ENCODE measurements at regions not wholly inside any gene's neighbourhood (a gene's known extent, or its start where the extent isn't known, plus 50 kb on each side); places are given as distances from the start of the nearest gene placed in this dataset.

DNA sequence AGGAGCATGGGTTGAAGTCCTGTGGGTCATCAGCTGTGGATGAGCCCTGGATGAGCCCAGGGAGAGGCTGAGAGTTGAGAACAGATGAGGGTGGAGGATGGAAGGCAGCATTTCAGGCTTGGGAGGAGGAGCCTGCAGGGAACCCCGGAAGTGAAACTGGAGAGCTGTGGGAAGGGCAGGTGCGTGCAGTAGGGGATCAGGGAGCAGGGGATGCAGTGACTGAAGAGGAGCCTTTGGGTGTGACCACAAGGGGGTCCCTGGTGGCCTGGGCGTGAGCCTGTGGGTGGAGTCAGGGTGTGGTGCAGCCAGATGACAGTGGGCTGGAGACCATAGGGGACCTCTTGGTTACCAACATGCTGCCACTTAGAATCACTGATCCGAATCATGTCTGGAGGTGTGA is 115.5 kb downstream of the PAPOLA start:
- DNase-seq: no peak

DNA sequence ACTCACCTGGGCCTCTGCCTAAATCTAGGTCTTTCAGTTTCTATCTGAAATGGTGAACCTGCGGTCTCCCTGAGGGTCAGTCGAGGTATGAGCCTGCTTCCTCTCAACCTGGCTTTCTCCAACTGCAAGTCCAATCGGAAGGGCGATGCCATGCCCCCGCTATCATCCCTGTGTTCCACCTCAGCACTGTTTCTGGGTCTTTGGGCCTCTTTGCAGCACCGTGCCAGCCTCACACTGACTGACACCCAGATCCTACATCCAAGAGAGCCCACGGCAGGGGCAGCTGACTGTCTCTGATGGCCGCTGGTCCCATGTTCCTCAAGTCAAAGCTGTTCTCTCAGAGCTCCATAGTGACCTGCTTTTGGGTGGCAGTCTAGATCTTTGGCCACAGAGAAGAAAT is 120.7 kb downstream of the PAPOLA start:
- no peak for DNase-seq

DNA sequence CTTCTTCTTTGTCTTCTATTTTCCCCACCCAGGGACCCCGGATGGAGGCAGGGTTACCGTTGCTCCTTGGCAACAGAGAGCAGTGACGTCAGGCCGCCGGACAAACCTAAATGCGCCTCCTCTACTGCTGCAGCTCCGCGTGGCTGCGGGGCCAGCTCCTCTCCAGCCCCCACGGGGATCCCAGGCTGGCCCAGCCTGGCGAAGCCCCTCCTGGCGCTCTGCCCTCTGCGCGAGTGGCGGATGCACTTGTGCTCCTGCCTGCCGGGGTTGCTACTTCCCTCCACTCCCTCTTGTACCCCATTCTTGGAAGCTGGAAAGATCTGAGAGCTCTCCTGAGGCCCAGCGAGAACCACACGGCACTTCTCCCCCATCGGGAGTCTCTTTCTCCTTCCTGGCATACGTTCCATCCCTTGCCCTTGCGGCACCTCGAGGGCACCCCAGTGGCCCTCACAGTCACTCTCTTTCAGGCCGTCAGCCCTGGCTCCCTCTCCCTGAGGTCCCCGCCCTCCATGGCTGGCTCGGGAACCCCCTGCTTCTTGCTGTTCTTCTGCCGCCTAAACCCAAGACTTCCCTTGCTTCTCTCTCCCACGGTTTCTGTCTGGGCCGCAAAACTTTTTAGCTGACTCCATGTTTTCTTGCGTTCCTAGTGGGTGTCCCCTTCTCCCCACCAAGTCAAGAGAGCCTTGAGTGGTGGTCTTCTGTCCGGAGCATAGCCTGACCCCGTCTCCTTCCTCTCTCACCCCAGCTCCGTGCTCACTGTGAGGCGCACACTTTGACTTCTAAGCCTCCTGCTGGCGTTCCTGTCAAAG is 121.7 kb downstream of the PAPOLA start:
- no peak for DNase-seq

DNA sequence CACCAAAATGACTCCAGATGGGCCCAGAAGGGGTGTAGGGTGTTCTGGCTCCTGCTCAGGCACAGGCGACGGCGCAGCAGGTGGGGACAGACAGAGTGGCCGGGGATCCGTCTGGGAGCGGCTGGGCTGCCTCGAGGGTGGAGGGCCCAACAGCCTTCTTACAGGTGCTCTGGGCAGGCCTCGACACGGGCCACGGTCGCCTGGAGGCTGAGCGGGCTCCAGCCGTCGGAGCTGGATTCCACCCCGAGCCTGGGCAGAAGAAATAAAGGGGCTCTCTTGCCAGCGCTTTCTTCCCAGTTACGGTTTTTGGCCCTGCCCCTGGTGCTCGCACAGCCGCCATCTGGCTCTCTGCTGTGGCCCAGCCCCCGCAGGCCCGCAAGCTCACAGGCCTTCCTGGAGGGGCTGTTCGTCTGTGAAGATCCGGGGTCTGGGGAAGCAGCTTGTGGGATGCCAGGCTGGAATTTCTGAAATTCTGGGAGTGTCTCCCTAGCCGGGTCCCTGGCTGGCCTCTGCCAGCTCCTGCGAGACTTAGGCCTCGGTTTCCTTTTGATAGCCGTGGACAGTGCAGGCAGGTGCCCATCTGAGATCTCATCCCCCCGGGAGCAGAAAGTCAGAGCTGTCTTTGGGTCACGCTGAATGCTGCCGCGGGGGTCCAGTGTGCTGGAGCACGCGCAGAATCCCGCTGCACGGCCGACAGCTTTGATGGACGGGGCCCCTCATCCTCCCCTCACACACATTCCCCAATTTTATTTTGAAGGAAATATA is 122.7 kb downstream of the PAPOLA start:
- DNase-seq: no peak

DNA sequence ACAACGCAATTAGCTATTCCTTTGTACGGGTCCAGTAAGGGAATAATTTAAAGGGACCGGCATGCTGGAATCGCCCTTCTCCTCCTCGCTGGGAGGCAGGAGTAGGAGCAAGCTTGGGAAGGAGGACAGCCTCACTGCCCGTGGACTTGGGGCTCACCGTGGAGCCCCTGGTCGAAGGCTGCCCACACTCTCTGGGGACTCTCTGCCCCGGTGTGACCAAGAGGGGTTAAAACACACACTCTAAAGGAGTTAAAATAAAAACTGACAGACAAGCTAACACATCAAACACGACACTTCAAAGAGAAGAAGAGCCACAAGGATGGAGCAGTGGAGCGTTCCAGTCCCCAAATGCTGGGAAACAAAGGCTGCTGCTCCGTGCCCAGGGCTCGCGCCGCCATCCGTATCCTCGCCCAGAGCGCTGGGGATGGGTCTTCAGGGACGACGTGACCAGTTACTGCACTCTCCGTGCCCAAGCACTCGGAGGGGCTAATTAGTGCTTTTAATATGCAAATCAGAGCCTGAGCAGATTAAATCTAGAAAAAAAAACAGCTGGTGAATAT is 123.3 kb downstream of the PAPOLA start:
- no peak for DNase-seq

DNA sequence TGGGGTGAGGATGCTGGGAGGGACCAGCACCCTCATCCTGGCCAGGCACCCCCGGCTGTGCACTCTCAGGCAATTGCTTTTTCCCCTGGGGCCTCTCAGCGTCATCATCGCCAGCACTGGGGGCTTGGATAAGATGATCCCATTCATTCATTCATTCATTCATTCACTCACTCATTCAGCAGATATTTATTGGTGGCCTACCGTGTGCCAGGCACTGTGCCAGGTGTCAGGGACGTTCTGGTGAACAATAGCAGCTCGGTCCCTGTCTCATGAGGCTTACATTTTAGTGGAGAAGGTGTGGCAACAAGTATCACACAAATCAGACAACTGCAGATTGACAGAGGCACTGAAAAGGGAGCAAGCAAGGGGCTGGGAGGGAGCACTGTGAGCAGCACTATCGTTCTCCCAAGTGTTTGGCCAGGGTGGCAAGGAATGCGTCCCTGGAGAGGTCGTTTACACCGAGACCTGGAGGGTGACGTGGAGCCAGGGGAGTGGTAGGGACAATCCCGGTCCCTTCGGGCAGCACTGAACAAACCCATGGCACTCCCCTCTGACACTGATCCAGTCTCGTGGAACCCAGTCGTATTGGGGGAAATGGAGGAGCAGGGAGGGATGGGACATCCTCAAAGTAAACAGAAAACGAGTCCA is 124.1 kb downstream of the PAPOLA start:
- no peak for DNase-seq

DNA sequence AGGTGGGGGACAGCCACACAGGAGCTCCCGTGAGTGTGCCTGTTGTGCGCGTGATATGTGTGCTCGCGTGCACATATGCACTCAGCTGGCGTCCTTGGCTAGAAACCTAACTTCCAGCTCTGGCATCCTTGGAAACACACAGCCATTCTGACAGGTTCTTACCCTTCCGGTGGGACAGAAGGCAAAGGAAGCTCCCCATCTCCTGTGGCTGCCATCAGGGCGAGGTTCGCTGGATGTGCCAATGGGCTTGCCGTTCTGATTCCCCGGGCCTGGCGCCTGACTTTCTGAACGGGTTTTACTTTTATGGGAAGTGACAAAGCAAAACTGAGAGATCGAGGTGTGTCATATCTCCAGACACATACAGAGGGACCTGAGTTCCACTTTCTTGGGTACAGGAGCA is 124.7 kb downstream of the PAPOLA start:
- no peak for DNase-seq

DNA sequence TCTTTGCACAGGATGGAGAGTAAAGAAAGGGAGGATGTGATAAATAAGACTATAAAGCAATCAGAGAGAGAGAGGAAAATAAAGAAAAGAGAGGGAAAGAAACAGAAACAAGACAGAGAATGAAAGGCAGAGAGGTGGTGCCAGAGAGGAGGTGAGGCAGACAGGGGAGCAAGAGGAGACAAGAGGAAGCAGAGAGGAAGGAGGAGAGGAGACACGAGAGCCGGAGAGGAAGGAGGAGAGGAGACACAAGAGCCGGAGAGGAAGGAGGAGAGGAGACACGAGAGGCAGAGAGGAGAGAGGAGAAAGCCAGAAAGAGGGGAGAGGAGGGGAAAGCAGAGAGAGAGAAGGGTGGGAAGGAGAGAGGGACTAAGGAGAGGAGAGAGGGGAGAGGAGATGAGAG is 125.2 kb downstream of the PAPOLA start:
- no peak for DNase-seq

DNA sequence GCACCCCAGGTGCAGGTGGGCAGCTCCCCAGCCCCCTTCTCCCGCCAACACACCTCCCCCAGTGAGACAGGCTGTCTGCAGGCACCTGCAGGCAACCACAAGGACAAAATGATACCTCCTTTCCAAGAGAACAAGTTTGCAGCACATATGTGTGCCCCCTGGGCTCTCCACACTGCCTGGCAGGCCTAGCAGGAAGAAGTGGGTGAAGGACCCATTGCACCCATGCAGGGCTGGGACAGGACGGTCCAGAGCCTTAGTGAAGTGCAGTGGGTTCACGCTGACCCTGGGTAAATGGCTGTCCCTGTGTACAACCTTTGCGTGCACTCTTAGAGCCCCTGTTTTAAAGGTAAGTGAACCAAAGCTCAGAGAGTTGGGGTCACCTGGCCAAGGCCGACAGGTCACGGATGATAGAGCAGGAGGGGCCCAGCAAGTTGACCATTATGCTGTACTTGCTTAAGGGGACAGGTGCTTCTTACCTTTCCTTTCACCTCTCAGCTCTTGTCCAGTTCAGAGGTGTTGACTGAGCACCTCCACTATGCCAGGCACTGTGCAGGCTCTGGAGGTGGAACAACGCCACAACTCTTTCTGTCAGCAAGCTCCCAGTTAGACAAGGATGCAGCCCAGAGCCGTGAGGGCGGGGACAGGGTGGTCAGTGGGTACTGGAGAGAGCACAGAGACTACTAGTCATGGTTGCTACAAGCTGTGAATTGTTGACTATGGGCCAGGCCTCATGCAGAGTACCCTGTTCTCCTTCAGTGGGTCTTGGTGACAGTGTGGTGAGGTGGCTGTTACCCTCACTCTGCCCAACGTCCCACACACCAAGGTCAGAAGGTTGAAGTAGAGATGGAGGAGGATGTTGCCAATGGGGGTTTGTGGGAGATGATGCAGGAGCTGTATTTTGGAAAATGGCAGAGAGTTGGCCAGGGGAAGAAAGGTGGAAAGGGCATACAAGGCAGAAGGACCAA is 125.9 kb downstream of the PAPOLA start:
- DNase-seq: no peak

DNA sequence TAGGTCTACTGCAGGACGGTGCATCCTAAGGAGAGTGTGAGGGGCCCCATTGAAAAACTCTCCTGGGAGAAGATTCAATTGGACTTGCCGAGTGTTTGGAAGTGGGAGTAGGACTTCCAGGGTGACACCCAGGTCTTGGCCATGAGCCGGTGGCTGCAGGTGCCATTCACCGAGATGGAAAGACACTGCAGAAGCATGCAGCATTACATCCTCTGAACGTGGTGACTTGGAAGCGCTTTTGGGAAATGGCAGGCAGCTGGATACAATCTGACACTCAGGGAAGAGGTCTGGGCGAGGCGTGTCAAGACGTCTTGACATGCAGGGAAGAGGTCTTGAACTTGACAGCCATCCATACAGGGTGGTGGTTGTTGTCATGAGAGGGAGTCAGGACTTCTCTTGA is 126.9 kb downstream of the PAPOLA start:
- no peak for DNase-seq

DNA sequence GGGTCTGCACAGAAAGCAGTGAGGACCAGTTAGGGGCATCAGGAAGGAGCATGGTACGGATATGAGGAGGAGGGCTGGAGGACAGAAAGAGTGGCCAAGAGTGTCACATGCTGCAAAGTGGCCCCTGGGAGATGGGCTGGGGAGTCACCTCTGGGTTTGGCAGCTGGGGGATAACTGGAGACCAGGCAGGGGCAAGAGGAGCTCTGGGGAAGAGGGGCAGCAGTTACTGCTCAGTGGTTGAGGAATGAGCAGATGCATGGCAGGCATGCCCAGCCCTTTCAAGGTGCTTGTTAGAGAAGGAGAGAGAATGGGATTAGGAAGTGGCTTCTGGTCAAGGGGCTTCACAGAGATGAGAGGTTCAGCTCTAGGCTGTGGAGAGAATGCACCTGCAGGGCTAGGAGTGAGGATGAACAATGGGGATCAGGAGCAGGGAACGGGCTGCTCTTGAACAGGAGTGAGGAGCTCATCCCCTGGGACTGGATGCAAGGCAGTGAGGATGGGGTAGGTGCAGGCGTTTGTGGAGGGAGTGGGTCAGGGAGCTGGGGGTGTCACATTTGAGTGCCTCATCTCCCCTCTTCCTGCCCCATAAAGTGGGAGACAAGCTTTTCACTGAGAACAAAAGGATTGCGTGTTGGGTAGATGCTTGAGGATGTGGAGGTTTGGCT is 127.5 kb downstream of the PAPOLA start:
- no peak for DNase-seq

DNA sequence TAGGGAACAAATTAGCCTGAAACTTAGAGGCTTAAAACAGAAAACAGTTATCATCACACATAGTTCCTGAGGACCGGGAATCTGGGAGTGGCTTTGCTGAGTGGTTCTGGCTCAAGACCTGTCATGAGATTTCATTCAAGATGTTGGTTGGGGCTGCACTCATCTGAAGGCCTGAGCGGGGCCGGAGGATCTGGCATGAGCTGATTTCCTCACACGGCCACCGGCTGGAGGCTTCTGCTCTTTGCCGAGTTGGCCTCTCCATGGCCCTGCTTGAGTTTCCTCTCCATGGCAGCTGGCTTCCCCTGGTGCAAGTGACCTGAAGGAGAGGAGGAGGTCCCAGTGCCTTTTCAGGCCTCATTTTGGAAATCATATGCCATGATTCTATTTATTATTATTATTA is 128.1 kb downstream of the PAPOLA start:
- DNase-seq: no peak

DNA sequence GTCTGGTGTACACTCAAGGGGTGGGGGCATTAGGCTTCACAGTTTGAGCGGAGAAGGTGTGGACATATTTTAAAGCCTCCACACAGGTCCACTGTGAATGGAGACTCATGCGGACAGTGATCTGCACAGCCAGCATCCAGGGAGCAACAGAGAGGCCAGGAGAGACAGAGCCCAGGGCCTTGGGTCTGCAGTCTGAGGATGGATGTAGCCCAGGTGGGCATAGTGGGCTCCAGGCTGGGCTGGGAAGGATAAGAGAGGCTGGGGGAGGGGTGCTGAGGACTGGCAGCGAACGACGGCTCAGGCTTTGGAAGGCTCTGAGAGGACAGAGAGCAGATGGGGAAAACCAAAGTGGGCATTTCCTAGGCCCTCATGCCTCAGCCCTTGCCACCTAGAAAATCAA is 128.8 kb downstream of the PAPOLA start:
- no peak for DNase-seq

DNA sequence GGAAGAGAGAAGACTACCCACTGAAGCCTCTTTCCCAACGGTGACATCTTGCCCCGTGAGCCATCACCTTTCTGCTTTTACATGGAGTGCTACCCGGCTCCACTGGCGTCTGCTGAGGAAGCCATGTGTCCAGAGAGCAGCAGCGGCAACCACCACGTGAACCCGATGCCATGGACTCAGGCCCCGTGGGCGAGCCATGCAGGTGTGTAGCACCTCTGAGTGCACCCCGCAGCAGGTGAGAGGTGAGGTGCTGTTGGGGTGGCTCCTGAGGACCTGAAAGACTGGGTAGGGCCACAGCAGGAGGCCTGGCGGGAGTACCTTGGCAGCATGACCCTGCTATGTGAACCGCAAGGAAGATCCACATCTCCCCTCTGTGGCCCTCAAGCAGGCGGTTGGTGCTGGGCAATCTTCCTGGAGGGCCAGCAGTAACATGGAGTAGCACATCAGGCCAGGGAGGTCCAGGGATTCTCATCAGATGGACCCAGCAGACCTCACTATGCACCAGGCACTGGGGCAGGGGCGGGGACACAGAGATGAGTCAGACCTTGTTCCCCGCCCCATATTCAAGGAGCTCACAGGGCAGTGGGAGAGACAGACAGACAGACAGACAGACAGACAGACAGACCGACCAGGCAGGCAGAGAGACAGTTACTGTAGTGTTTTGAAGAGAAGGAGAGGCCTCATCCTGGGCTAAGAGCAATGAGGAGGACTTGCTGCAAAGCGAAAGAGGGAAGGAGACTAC is 129.6 kb downstream of the PAPOLA start:
- DNase-seq: no peak

DNA sequence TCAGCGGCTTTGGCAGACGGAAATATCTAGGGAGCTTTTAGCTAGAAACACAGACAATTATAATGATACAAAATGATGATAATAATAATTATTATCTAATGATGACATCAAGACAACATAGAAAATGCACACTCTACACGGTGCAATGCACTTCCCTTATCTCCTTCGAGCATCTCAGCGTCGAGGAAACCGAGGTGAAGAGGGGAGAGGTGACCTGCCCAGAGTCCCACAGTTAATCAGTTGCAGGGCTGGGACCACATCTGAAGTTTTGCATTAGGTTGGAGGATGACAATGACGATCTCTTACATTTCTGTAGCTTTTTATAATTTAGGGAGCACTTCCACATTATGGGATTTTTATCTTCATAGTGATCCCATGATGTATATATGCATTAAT is 130.2 kb downstream of the PAPOLA start:
- no peak for DNase-seq

DNA sequence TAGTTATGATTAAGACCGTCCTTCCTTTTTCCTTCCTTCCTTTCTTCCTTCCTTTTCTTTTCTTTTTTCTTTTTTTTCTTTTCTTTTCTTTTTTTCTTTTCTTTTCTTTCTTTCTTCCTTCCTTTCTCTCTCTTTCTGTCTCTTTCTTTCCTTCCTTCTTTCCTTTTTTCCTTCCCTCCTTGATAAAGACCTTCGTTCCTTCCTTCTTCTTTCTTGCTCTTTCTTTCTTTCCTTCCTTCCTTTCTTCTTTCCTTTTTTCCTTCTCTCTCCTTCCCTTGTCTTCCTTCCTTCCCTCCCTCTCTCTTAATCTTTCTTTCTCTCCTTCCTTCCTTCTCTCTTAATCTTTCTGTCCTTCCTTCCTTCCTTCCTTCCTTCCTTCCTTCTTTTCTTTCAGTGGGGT is 130.9 kb downstream of the PAPOLA start:
- no peak for DNase-seq

DNA sequence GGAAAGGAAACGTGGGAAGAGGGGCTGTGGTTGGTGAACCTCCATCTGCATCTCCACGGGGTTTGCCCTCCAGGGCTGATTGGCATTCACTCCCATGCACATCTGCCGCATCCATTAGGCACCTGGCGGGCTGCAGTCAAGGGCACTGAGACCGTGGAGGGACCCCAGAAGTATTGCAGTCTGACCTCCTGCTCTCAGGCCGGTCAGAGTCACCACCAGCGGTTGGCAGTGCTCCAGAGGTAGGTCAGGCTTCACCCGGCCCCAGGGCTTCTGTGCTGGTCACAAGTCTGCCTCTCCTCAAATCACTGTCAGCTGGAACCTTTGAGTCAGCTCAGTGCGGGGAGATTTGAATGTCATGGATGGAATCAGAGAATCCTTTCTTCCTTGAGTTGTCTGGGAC is 132.3 kb downstream of the PAPOLA start:
- no peak for DNase-seq

DNA sequence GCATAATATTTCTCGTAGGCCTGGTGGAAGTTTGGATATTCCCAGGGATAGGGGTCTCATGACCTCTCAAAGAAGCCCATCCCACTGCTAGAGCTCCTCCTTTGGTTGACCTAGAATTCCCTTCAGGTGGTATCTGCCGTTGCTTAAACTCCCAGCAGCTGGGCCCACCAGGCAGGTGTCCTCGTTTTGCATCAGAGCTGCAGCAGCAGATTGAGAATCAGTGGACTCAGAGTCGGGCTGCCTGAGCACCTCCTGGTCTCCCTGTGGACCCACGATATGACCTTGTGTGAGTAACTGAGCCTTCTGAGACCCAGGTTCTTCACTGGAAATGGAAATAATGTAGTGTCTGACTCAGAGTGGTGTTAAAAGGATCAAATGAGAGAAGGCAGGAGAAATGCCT is 132.7 kb downstream of the PAPOLA start:
- DNase-seq: no peak

DNA sequence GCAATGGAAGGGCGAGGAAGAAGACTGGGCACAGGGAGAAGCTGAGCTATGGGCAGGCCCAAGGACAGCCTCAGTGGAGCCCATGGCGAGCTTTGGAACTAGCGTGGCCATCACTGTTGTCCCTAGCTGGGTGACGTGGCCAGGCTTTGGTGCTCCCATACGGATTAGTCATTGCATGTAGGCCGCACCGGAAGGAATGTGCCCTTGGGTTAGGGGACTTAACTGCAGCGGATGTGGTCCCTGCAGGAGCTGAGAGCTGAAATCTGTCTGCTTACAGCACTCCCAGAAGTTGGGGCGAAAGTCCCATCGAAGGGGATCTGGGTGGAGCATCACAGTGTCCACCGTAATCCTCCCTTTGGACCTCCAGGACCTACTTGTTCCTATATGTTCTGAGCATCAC is 133.7 kb downstream of the PAPOLA start:
- DNase-seq: no peak

DNA sequence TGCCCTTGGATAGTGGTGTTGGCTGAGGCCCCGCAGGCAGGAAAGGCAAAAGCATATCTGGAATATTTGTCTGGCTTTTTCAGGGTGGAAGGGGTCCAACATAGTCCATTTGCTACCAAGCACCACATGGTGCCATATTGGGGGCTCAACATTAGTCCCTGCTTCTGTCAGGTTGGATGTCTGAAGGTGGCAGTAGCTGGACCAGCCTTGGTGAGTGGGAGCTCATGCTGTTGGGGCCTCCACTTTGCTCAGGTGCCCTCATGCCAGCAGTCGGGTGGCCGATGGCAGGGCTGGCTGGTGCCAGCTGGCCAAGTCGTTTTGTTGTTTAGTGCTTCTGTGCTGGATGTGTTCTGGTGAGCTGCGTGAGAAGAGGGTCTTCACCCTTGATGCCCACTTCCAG is 135.3 kb downstream of the PAPOLA start:
- no peak for DNase-seq
